ENCODE measurements at regions not wholly inside any gene's neighbourhood (a gene's known extent, or its start where the extent isn't known, plus 50 kb on each side); places are given as distances from the start of the nearest gene placed in this dataset.

GRCh38 chr3:66860771-66861170 is 137.3 kb upstream of the KBTBD8 start:
- Histone ChIP-seq H3K4me3 (ENCODE audit: low read depth, low read length) (no peak overlapping the region), H3K27ac (ENCODE audit: extremely low read depth, low read depth, low read length) (no peak overlapping the region), H3K36me3 (ENCODE audit: control insufficient read depth in 2 of 2, insufficient read depth in 1 of 2, low read length in 2 of 2) (no peaks in the 10 kb centered on the region), H3K4me1 (ENCODE audit: control insufficient read depth, insufficient read depth, low read length) (no peaks in the 10 kb centered on the region), H3K9me3 (ENCODE audit: control insufficient read depth, insufficient read depth, low read depth, low read length) (no peaks in the 10 kb centered on the region)
- no peak for TF ChIP-seq ZNF76 (tag by site-specific recombination; IDR thresholded peaks at IDR 0.05; ENCODE audit: borderline replicate concordance, low read depth)
- TF ChIP-seq ZBTB21 (tag by site-specific recombination; IDR thresholded peaks at IDR 0.05): no peak
- TF ChIP-seq ELK4 (IDR thresholded peaks at IDR 0.05; ENCODE audit: borderline replicate concordance, low read depth, low read length): no peak
- TF ChIP-seq ZBTB17 (tag by site-specific recombination; IDR thresholded peaks at IDR 0.05): no peak
- TF ChIP-seq ZNF518A (tag by site-specific recombination; conservative IDR thresholded peaks at IDR 0.05; ENCODE audit: low read depth): no peak
- no peak for TF ChIP-seq ZNF114 (tag by site-specific recombination; IDR thresholded peaks at IDR 0.05)
- TF ChIP-seq ZNF280D (tag by site-specific recombination; IDR thresholded peaks at IDR 0.05): no peak
- TF ChIP-seq ZNF777 (tag by site-specific recombination; IDR thresholded peaks at IDR 0.05; ENCODE audit: borderline replicate concordance): no peak
- TF ChIP-seq, protein P1, sequence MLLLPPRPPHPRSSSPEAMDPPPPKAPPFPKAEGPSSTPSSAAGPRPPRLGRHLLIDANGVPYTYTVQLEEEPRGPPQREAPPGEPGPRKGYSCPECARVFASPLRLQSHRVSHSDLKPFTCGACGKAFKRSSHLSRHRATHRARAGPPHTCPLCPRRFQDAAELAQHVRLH (tag by site-specific recombination; IDR thresholded peaks at IDR 0.05): no peak
- TF ChIP-seq ZNF610 (tag by site-specific recombination; IDR thresholded peaks at IDR 0.05; ENCODE audit: borderline replicate concordance): no peak
- TF ChIP-seq ZNF324 (tag by site-specific recombination; IDR thresholded peaks at IDR 0.05): no peak
- TF ChIP-seq ZNF184 (tag by site-specific recombination; IDR thresholded peaks at IDR 0.05): no peak
- no peak for TF ChIP-seq ZNF138 (tag by site-specific recombination; IDR thresholded peaks at IDR 0.05; ENCODE audit: borderline replicate concordance)
- TF ChIP-seq ZNF404 (tag by site-specific recombination; IDR thresholded peaks at IDR 0.05): no peak
- CTCF ChIA-PET: interaction anchor here (0.7 kb wide), 1 partner anchor 109 kb away, joined by 3 read pairs; no protein-coding TSS in a partner anchor
- POLR2A ChIA-PET: no interaction called here

- CTCF ChIA-PET: no interaction called here
- no peaks in the 10 kb centered on the region for H3K4me1 ChIP-seq (ENCODE audit: control insufficient read depth, insufficient read depth, low read length)
- H3K4me3 ChIP-seq (ENCODE audit: low read depth, low read length): no peak overlapping the region
- H3K36me3 ChIP-seq (ENCODE audit: control insufficient read depth in 2 of 2, insufficient read depth in 1 of 2, low read length in 2 of 2): no peaks in the 10 kb centered on the region
- no peak for TF ChIP-seq PRDM10 (tag by site-specific recombination; IDR thresholded peaks at IDR 0.05)
- POLR2A ChIA-PET: no interaction called here
- no peak overlapping the region for H3K27ac ChIP-seq (ENCODE audit: extremely low read depth, low read depth, low read length)
- H3K9me3 ChIP-seq (ENCODE audit: control insufficient read depth, insufficient read depth, low read depth, low read length): no peaks in the 10 kb centered on the region
Observed at GRCh38 chr3:66863205-66864111, 134.6 kb upstream of the KBTBD8 start.

Measured in HEK293 (cell line).